Activated CD8-positive, alpha-beta T cell treated with anti-CD3 and anti-CD28 coated beads, Interleukin-2, amount 10 ng/mL, durations not matched to agents 7 days and 5 days (primary cell): ENCODE measurements at regions not wholly inside any gene's neighbourhood (a gene's known extent, or its start where the extent isn't known, plus 50 kb on each side); places are given as distances from the start of the nearest gene placed in this dataset.
"Not testable (repeated sequence)": the region's sequence is repeated elsewhere in the genome, so short reads cannot be mapped to it uniquely, and the experiment has no call there.

Experiments used
- ATAC-seq: fragments of 150-1000 bp; cut with Tn5 transposase; one replicate; pipeline ENCODE4 v1.10.0; 2021; ENCODE audit warnings: moderate library complexity
- CTCF ChIA-PET: fragments of 350-600 bp; sonication (Branson Sonifier 250); formaldehyde crosslinking; loops from one replicate; lab custom pipeline; 2021; ENCODE audit warnings: antibody characterized with exemption; lab: Charles Lee
- POLR2A ChIA-PET: fragments of 350-600 bp; sonication (Branson Sonifier 250); formaldehyde crosslinking; loops from one replicate; lab custom pipeline; 2021; ENCODE audit warnings: antibody characterized with exemption; lab: Charles Lee
- DNase-seq: peaks from one replicate; pipeline ENCODE4 v3.0.0-alpha.2; 2020
- H3K27ac Mint-ChIP-seq: one replicate; pipeline ENCODE4 v1.8.0; 2021; ENCODE audit warnings: mild to moderate bottlenecking, mixed read lengths
- H3K27me3 Mint-ChIP-seq: one replicate; pipeline ENCODE4 v1.8.0; 2021; ENCODE audit warnings: low read depth, mixed read lengths
- H3K36me3 Mint-ChIP-seq: one replicate; pipeline ENCODE4 v1.8.0; 2021; ENCODE audit warnings: low read depth, mixed read lengths
- H3K4me1 Mint-ChIP-seq: one replicate; pipeline ENCODE4 v1.8.0; 2021; ENCODE audit warnings: low read depth, mixed read lengths
- H3K4me3 Mint-ChIP-seq: one replicate; pipeline ENCODE4 v1.8.0; 2021; ENCODE audit warnings: mild to moderate bottlenecking, mixed read lengths
- H3K9me3 Mint-ChIP-seq: one replicate; pipeline ENCODE4 v1.8.0; 2022; ENCODE audit warnings: mixed read lengths; ENCODE audit not compliant: insufficient read depth

DNA sequence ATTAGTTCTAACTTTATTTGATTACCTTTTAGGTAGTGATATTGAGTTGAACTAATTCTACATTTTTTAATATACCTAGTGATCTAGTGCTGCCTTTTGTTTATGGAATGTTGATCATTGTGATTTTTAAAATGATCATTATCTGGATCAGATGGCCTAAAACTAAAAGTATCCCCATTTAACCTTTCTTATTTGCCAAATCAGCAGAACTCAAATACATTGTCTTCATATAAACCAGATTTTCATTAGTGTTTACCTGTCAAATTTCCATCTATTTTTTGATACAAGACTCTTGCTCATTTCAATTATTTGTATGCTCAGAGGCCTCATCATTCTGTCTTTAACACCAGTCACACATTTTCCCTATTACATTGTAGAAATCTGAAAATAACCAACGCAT, 441.2 kb downstream of the PTPRC start:
- Mint-ChIP-seq H3K27ac (no peak overlapping the region), H3K27me3 (no peaks in the 10 kb centered on the region), H3K9me3 (no peaks in the 10 kb centered on the region), H3K36me3 (peaks cover 6% of the 10 kb centered on the region), H3K4me3 (no peak overlapping the region), H3K4me1 (peaks cover 10% of the 10 kb centered on the region)
- ATAC-seq, result no peak
- ChIA-PET CTCF (no interaction called here), POLR2A (no interaction called here)
- DNase-seq, result no peak

DNA sequence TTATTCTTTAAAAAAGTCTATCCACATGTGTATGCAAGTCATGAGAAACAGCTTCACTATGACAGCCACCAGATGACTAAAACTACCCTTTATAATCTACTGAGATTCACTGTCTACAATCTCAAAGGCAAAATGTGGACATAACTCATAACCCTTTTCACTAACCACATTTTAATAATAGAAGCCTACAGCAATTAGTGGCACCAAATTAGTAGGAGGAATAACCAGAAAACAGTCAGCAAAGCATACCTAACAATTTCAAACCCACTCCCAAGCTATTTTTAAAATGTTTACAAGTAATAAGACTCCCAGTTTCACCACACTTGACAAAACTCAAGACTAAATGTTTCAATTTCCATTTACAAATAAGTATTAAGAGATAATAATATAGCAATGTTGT, 442.9 kb downstream of the PTPRC start:
- Mint-ChIP-seq H3K27me3 (no peaks in the 10 kb centered on the region), H3K4me1 (peaks cover 18% of the 10 kb centered on the region), H3K4me3 (no peak overlapping the region), H3K36me3 (peaks cover 9% of the 10 kb centered on the region), H3K9me3 (no peaks in the 10 kb centered on the region), H3K27ac (no peak overlapping the region)
- ATAC-seq (no peak), DNase-seq (no peak)
- CTCF ChIA-PET, result interaction anchor here (1.4 kb wide), 1 partner anchor 31 kb away, joined by 6 read pairs; no protein-coding TSS in a partner anchor
- POLR2A ChIA-PET, result interaction anchor here (0.7 kb wide), 1 partner anchor 146 kb away, joined by 3 read pairs; no protein-coding TSS in a partner anchor

DNA sequence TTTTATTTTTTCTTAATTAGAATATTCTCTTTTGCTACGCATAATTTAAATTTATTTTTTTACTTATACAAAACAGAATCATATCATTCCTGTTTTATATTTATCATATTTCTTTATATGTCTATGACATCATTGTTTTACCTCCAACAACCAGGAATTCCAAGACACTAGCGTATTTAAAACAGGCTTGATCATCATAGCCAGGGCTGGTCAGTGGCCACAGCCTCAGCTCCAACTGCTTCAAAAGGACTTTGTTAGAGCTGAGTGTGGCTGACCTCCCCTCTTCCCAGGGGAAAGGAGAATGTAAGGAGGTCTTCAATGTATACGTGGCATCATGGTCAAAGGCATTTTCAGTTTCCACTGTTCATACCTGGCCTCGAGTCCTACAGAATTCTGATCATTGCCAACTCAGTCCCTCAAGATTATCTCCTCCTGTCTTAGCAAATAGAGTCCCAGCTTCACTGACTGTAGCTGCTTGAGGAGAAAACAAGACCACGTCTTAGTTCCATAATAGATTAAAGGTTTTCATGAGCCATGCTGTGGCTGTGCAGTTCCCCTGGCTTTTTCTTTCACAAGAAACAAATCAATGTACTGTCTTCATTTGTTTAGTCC, 444.0 kb downstream of the PTPRC start:
- H3K4me3 Mint-ChIP-seq, result no peak overlapping the region
- no peaks in the 10 kb centered on the region for H3K27me3 Mint-ChIP-seq
- H3K36me3 Mint-ChIP-seq, result peaks cover 15% of the 10 kb centered on the region
- H3K9me3 Mint-ChIP-seq, result no peaks in the 10 kb centered on the region
- ChIA-PET POLR2A (no interaction called here), CTCF (no interaction called here)
- ATAC-seq (no peak), DNase-seq (no peak)
- no peak overlapping the region for H3K27ac Mint-ChIP-seq
- peaks cover 26% of the 10 kb centered on the region for H3K4me1 Mint-ChIP-seq

DNA sequence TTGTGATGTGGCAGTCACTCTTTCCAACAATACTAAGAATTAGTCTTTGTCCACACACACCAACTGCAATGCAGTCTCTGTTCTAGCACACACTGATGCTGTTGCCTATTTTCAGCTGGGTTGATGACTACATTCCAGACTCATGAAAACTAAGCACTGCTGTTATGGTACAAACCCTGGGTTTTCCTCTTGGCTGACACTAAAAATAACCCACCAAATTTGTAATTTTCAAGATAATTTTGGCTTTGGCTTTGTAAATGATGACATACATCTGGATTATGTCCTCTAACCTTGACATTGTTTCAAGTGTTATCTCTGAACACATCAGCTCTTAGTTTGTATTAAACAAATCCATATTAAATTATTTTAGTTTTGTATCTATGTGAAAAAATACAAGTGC, 444.8 kb downstream of the PTPRC start:
- peaks cover 30% of the 10 kb centered on the region for H3K4me1 Mint-ChIP-seq
- H3K27me3 Mint-ChIP-seq, result no peaks in the 10 kb centered on the region
- peaks cover 19% of the 10 kb centered on the region for H3K36me3 Mint-ChIP-seq
- ATAC-seq (no peak), DNase-seq (no peak)
- no peak overlapping the region for H3K4me3 Mint-ChIP-seq
- CTCF ChIA-PET, result interaction anchor here (1.3 to 1.4 kb wide), 2 partner anchors 29 to 175 kb away, joined by 3 to 4 read pairs; no protein-coding TSS in a partner anchor
- no peak overlapping the region for H3K27ac Mint-ChIP-seq
- POLR2A ChIA-PET, result no interaction called here
- no peaks in the 10 kb centered on the region for H3K9me3 Mint-ChIP-seq

DNA sequence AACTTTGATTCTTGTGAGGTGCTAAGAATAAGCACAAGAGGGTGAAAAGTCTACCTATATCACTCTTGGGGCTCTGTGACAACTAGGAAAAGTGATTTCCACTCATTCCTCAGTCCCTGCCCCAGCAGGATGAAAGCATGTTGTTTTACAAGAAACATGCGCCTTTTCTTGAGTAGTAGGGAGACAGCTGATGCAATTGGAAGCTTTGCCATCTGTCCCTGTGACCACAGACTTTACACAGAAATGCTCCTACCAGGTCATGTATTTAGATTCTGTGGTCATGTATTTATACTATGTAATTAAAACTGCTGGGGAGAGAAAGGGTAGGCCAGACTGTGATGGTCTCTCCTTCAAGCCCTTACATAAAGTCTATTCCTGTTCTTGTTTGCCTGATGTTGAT, 445.5 kb downstream of the PTPRC start:
- CTCF ChIA-PET, result interaction anchor here (1.3 to 1.4 kb wide), 2 partner anchors 29 to 175 kb away, joined by 3 to 4 read pairs; no protein-coding TSS in a partner anchor
- Mint-ChIP-seq H3K4me3 (no peak overlapping the region), H3K27me3 (no peaks in the 10 kb centered on the region), H3K36me3 (peaks cover 23% of the 10 kb centered on the region), H3K9me3 (no peaks in the 10 kb centered on the region), H3K4me1 (peaks cover 36% of the 10 kb centered on the region), H3K27ac (no peak overlapping the region)
- ATAC-seq (no peak), DNase-seq (no peak)
- POLR2A ChIA-PET, result no interaction called here

DNA sequence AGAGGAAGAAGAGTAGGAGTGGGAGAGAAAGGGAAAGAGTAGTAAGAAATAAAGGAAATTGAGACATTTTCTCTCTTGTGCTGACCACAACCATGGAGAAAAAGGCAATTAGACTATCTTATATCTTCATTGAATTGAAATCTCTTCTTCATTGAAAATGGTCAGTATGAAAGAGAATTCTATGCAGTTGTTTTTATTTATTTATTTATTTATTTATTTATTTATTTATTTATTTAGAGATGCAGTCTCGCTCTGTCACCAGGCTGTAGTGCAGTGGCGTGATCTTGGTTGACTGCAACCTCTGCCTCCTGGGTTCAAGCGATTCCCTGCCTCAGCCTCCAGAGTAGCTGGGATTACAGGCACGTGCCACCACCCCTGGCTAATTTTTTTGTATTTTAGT, 447.1 kb downstream of the PTPRC start:
- DNase-seq (no peak), ATAC-seq (no peak)
- H3K4me1 Mint-ChIP-seq, result peaks cover 50% of the 10 kb centered on the region
- H3K9me3 Mint-ChIP-seq, result peaks cover 4% of the 10 kb centered on the region
- H3K4me3 Mint-ChIP-seq, result no peak overlapping the region
- H3K27me3 Mint-ChIP-seq, result no peaks in the 10 kb centered on the region
- ChIA-PET POLR2A (no interaction called here), CTCF (interaction anchor here (1.1 kb wide), 1 partner anchor 44 kb away, joined by 4 read pairs; no protein-coding TSS in a partner anchor)
- H3K36me3 Mint-ChIP-seq, result peaks cover 33% of the 10 kb centered on the region
- no peak overlapping the region for H3K27ac Mint-ChIP-seq

DNA sequence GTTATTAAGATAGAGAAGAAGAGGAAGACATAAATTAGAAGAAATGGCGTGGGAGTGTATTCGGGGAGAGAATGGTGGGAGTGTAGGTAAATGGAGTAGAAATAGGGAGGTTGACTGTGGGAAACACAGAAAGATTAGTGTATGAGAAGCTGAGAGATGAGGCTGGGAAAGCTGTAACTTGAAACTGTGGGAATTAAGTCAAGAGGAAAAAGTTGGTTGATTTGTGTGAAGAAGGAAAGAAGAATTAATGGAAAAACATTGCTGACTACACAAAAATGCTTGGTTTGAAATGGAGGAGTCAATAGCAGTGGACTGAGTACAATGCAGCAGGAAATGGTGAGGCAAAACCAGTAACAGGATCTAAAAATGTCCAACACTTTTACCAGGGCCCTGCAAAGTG, 448.3 kb downstream of the PTPRC start:
- Mint-ChIP-seq H3K36me3 (peaks cover 45% of the 10 kb centered on the region), H3K27ac (no peak overlapping the region), H3K27me3 (no peaks in the 10 kb centered on the region), H3K9me3 (peaks cover 12% of the 10 kb centered on the region), H3K4me1 (peaks cover 52% of the 10 kb centered on the region), H3K4me3 (no peak overlapping the region)
- DNase-seq (no peak), ATAC-seq (no peak)
- POLR2A ChIA-PET, result interaction anchor here (0.6 to 1.2 kb wide), 2 partner anchors 150 kb away, joined by 3 to 5 read pairs; no protein-coding TSS in a partner anchor
- CTCF ChIA-PET, result no interaction called here

DNA sequence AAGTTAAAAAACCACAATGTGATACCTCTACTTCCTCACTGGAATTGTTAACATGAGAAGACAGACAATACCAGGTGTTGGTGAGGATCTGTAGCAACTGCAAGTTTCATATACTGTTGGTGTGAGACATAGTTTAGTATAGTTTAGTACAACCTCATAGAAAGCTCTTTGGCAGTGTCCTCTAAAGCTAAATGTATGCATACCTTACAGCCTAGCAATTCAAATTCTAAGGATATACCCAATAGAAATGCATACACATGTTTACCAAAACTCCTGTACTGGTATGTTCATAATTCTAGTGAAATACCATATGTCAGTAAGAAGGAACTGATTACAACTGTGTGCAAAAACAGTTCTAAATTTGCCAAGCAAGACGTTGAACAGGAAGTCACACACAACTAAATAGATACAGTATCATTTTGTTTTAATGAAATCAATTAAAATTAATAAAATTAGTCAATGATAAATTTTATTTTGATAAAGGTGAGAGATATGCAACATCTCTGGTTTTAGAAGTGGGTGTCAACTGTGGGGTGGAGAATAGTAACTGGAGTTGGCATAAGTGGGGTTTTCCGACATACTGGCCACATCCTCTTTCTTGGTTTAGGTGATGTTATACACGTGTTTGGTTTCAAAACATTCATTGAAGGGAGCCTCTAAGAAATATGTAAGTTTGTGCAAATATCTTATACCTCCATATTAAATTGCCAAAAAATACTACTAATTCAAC, 450.7 kb downstream of the PTPRC start:
- CTCF ChIA-PET, result interaction anchor here (2.3 kb wide), 1 partner anchor 24 kb away, joined by 10 read pairs; no protein-coding TSS in a partner anchor
- peak overlapping the region; percentile 75 for H3K27ac Mint-ChIP-seq
- no peaks in the 10 kb centered on the region for H3K27me3 Mint-ChIP-seq
- peaks cover 51% of the 10 kb centered on the region for H3K36me3 Mint-ChIP-seq
- peaks cover 20% of the 10 kb centered on the region for H3K9me3 Mint-ChIP-seq
- POLR2A ChIA-PET, result interaction anchor here (1.4 kb wide), 2 partner anchors 48 to 152 kb away, joined by 4 to 8 read pairs; no protein-coding TSS in a partner anchor
- peak; percentile 89 for ATAC-seq
- H3K4me3 Mint-ChIP-seq, result peak overlapping the region; percentile 29
- H3K4me1 Mint-ChIP-seq, result peaks cover 46% of the 10 kb centered on the region
- DNase-seq, result peak; percentile 78

DNA sequence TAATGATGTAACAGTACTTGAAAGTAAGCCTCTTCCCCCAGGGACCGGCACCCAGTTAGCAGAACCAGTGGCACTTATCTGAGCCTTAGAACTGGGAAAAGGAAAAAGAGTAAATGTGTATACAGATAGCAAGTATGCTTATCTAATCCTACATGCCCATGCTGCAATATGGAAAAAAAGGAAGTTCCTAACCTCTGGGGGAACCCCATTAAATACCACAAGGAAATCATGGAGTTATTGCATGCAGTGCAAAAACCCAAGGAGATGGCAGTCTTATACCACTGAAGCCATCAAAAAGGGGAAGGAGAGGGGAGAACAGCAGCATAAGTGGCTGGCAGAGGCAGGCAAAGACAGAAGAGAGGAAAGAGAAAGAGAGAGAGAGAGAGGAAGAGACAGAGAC, 456.8 kb downstream of the PTPRC start:
- CTCF ChIA-PET, result not testable (repeated sequence)

DNA sequence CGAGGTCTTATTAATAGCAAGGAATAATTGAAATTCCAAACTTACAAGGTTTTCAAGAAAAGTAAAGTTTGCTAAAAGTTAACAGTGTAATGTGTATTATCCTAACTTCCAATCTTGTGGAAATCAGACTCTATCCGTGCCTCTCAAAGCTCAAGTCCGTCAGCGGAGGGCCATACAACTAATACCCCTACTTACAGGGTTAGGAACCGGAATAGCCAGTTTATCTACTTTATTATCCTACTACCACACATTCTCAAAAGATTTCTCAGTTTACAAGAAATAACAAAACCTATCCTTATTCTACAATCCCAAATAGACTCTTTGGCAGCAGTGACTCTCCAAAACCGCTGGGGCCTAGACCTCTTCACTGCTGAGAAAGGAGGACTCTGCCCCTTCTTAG, 457.8 kb downstream of the PTPRC start:
- peaks cover 33% of the 10 kb centered on the region for H3K36me3 Mint-ChIP-seq
- H3K4me3 Mint-ChIP-seq, result no peak overlapping the region
- POLR2A ChIA-PET, result no interaction called here
- DNase-seq (no peak), ATAC-seq (no peak)
- H3K4me1 Mint-ChIP-seq, result peaks cover 13% of the 10 kb centered on the region
- H3K27ac Mint-ChIP-seq, result no peak overlapping the region
- no peaks in the 10 kb centered on the region for H3K27me3 Mint-ChIP-seq
- H3K9me3 Mint-ChIP-seq, result peaks cover 13% of the 10 kb centered on the region
- CTCF ChIA-PET, result interaction anchor here (1.1 to 1.5 kb wide), 2 partner anchors 17 to 166 kb away, joined by 3 to 6 read pairs; no protein-coding TSS in a partner anchor

More for the DNA sequence above, 456.8 kb downstream of the PTPRC start:
- Mint-ChIP-seq H3K4me1 (peaks cover 11% of the 10 kb centered on the region), H3K9me3 (peaks cover 18% of the 10 kb centered on the region), H3K36me3 (peaks cover 33% of the 10 kb centered on the region)
- H3K4me3 Mint-ChIP-seq, ATAC-seq, DNase-seq, H3K27ac Mint-ChIP-seq, POLR2A ChIA-PET, H3K27me3 Mint-ChIP-seq: not testable (repeated sequence)

DNA sequence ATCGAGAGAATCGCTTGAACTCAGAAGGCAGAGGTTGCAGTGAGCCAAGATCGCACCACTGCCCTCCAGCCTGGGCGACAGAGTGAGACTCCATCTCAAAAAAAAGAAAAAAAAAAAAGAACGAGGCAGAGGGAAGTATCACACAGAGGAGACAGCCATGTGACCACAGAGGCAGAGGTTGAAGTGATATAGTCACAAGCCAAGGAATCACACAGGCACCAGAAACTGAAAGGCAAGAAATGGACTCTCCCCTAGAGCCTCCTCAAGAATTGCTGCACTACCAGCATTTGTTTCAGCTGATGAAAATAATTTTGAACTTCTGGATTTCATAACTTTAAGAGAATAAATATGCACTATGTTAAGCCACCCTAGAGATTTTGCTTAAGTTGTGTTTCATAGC, 459.6 kb downstream of the PTPRC start:
- POLR2A ChIA-PET, result no interaction called here
- Mint-ChIP-seq H3K9me3 (peaks cover 8% of the 10 kb centered on the region), H3K4me1 (peaks cover 18% of the 10 kb centered on the region), H3K27me3 (no peaks in the 10 kb centered on the region), H3K27ac (no peak overlapping the region), H3K36me3 (peaks cover 25% of the 10 kb centered on the region), H3K4me3 (no peak overlapping the region)
- no peak for DNase-seq
- ATAC-seq, result no peak
- CTCF ChIA-PET, result no interaction called here

DNA sequence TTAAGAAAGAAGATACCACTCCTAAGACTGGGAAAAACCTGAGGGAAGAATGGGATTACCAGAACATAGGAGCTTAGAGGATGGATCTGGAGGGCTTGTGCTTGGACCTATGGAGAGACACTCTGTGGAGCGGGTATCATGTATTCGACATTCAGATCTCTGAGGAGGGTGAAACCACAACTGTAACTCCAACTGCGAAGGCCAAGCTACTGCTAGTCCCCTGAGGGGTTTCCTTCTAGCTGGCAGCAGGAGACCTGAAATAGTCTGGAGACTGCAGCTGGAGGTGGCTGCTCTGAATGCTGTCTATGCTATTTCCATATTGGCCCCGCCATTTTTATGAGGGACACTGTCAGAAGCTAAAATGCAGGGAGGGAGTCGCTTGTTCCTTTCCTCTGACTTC, 462.3 kb downstream of the PTPRC start:
- ATAC-seq, result no peak
- Mint-ChIP-seq H3K4me1 (peaks cover 13% of the 10 kb centered on the region), H3K9me3 (peaks cover 12% of the 10 kb centered on the region), H3K36me3 (peaks cover 28% of the 10 kb centered on the region), H3K4me3 (no peak overlapping the region), H3K27ac (no peak overlapping the region), H3K27me3 (no peaks in the 10 kb centered on the region)
- no peak for DNase-seq
- POLR2A ChIA-PET, result no interaction called here
- CTCF ChIA-PET, result no interaction called here
